SH-SY5Y (cell line): ENCODE measurements at regions not wholly inside any gene's neighbourhood (a gene's known extent, or its start where the extent isn't known, plus 50 kb on each side); places are given as distances from the start of the nearest gene placed in this dataset.

ENCODE experiments used
- GATA2 ChIP-seq: IDR thresholded peaks from 2 replicates; pipeline ENCODE4 v1.6.1; 2011; ENCODE audit warnings: mild to moderate bottlenecking, low read depth, low read length
- GATA3 ChIP-seq: IDR thresholded peaks from 2 replicates; pipeline ENCODE4 v1.6.1; 2011; ENCODE audit warnings: low read depth, mild to moderate bottlenecking, low read length, moderate library complexity

DNA sequence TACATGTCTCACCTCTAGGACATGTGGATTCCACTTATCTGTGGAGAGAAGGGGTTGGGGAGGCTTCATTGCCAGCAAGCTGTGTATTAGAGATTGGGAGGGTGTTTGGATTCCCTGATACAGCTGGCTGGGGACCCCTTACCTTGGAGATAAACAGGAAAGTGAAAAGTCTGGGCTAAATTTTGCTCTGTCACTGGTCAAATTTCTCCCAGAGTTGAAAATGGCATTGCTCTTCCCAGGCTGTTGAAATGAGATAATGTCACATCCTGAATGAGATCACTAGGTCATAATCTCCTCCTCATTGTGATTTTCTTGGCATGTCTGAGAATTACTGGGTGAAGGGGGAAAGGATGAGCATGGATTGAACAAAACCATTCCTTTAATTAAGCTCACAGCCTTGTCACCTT lies 265.0 kb upstream of the PARD3B start:
- no peak for TF ChIP-seq GATA2

DNA sequence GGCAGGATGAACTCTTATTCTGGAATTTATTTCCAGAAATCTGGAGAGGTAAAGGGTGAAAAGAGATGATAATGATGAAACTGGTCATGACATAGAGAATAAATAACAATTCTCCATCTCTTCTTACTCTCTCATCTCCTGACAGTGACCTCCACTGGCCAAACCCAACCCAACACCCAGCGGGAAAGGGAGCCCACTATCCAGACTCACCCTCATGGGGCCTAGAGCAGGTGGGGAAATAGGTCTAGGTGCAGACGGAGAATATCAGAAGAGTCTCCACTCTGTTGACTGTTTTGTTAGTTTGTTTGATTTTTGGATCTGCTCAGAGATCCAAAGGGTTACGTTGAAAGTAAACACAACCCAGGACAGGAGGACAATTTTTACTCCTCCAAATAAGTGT lies 263.2 kb upstream of the PARD3B start:
- TF ChIP-seq GATA3 (no peak), GATA2 (no peak)

- no peak for TF ChIP-seq GATA2
- TF ChIP-seq GATA3, result no peak
Measured at GRCh38 chr2:204282525-204282924, 262.8 kb upstream of the PARD3B start.

DNA sequence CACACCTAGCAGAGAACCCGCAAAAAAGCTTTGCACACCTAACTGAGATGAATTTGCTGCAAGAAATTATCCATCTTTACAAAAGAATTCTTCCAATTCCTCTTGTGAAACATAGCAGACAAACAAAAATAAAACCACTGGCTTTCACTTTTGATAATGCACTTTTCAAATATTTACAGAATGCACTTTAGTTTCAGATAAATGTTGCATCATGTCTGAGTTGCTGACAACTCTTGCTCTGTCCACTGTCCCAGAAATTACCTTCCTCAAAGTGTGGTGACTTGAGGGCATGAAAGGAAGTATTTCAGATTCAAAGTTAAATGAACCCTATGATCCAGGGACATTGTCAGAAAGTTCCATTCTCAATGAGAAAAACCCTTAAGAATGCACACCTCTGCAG lies 256.2 kb upstream of the PARD3B start:
- TF ChIP-seq GATA3 (no peak), GATA2 (no peak)

DNA sequence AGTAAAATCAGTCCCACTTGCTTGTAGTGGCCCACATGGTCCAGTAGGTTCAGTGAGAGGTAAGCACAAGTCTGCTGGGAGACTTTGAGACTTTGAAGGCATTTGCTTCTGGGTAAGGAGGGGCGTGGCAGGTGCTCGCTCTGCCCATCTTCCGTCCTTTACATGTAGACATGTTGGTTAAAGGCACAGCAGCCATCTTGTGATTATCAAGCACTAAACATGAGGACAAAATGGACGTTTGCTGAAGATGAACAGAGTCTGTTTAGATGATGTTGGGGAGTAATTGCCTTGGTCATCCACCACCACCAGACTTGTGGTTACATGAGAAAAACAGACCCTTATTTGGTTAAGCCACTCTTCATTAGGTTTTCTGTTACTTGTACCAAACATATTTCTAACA lies 252.8 kb upstream of the PARD3B start:
- TF ChIP-seq GATA3 (no peak), GATA2 (no peak)

- TF ChIP-seq GATA2 (no peak), GATA3 (no peak)
Measured at GRCh38 chr2:204293884-204294747, 251.2 kb upstream of the PARD3B start.

DNA sequence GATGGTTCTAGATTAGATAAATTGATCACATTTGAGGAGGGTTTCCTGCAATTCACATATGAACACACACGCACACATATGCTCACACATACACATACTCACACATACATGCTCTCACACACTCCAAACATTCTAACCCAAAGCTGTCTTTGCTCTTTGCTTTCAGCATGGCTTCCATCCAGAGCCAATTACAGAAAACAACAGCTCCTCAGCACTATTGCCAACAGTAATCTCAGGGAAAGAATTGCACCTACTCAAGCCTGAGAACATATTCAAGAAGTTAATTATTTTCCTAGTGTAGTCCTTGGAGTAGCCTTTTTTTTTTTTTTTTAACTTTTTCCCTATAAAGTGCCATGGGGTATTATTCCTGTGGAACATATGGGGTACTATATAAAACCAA lies 246.9 kb upstream of the PARD3B start:
- TF ChIP-seq GATA3 (no peak), GATA2 (no peak)

- TF ChIP-seq GATA2, result no peak
- TF ChIP-seq GATA3, result no peak
Measured at GRCh38 chr2:204299766-204300165, 245.5 kb upstream of the PARD3B start.

DNA sequence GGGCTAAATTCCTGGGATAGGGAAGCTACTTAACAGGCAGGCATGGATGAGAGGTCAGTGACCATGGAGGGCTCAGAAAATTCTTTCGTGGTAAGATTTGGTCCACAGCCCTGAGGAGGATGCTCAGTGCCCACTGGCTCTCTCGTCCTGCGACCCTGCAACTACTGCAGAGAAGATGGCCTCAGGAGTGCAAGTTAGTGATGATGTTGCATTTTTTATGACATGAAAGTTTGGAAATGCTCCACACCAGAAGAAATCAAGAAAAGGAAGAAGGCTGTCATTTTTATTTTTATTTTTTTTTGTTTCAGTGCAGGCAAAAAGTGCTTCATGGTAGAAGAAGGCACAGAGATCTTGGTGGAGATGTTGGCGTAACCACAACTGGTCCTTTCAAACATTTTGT lies 238.6 kb upstream of the PARD3B start:
- no peak for TF ChIP-seq GATA2

- TF ChIP-seq GATA3, result no peak
Measured at GRCh38 chr2:204312105-204312504, 233.2 kb upstream of the PARD3B start.

DNA sequence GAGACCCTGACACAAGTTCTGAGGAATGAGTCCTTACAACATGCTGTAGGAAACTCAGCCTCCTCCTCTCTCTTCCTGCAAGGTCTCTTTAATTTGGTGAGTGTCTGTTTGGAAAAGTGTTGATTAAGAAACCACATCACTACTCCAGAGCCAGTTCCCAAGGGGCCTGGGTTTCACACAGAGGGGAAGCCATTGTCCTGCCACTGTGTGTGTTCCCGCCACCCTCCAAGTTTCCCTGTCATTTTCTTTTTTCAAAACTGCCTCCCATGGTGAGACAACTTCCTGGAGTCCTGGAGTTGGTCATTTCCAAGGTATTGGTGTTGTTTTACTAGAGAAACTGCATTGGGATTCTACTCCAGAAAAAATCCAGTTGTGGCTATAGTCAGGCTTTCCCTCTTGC lies 232.0 kb upstream of the PARD3B start:
- TF ChIP-seq GATA3 (no peak), GATA2 (no peak)

DNA sequence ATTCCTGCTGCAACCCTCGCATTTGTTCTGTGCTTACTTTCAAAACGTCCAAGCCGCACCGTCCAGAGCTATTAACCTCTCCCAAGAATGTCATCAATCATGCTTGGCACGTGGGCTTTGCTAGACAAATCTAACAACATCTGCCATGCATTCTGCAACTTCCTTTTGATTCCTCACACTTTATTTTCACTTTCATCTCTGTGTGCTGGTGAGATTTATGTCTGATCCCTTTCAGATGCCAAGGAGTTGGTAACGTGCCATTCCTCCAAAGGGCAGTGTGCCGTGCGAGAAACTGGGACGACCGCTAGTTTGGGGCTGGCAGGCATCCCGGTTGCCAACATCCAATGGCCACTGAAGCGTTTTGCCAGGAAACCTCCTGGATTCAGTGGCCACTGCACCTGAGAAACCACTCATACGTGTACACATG lies 230.0 kb upstream of the PARD3B start:
- no peak for TF ChIP-seq GATA3
- TF ChIP-seq GATA2, result no peak

DNA sequence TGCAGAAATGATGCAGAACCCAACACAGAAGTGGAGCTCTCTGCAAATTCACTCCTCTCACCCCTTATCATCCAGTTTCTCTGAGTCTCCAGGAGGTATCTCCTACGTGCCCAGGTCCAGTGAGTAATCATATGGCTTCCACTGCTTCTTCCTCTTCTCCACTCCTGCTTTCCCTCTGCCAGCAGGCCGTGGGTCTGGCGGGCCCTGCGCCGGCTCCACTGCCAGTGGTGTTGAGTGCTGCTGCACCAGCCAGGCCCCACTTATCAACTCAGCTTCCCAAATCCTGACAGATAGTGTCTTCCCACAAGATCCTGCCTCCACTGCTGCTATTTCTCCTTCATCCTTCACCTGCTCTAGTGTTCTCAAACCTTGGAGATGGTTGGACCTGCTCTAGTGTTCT lies 227.6 kb upstream of the PARD3B start:
- TF ChIP-seq GATA2 (no peak), GATA3 (no peak)

GRCh38 chr2:204321027-204321800 lies 224.1 kb upstream of the PARD3B start:
- TF ChIP-seq GATA3 (no peak), GATA2 (no peak)
